OCI-LY1 (cell line): ENCODE measurements at regions not wholly inside any gene's neighbourhood (a gene's known extent, or its start where the extent isn't known, plus 50 kb on each side); places are given as distances from the start of the nearest gene placed in this dataset.

Experiments used
- H2AFZ ChIP-seq: fragments of 200-600 bp; sonication (generic), shearing (Covaris generic); 2 replicates; pipeline ENCODE4 v1.6.0; 2014; ENCODE audit warnings: antibody characterized with exemption, mild to moderate bottlenecking, low read length
- H3F3A ChIP-seq: fragments of 200-600 bp; sonication (generic), shearing (Covaris generic); 2 replicates; pipeline ENCODE4 v1.6.0; 2014; ENCODE audit warnings: mild to moderate bottlenecking, antibody characterized with exemption, low read length, moderate library complexity; ENCODE audit not compliant: insufficient read depth
- H3K27ac ChIP-seq: fragments of 200-600 bp; sonication (generic); 2 replicates; pipeline ENCODE4 v1.5.1; 2014; ENCODE audit warnings: low read length, mixed run types, mild to moderate bottlenecking, low read depth; ENCODE audit not compliant: poor library complexity, severe bottlenecking
- H3K27me3 ChIP-seq: fragments of 200-600 bp; sonication (generic); 2 replicates; pipeline ENCODE4 v1.6.0; 2014; ENCODE audit warnings: antibody characterized with exemption, mild to moderate bottlenecking, low read length, moderate library complexity; ENCODE audit not compliant: insufficient read depth
- H3K36me3 ChIP-seq: fragments of 200-600 bp; sonication (generic); 2 replicates; pipeline ENCODE4 v1.6.1; 2014; ENCODE audit warnings: mild to moderate bottlenecking, antibody characterized with exemption, low read length, moderate library complexity, mixed read lengths; ENCODE audit not compliant: insufficient read depth
- H3K4me1 ChIP-seq: fragments of 200-600 bp; sonication (generic); 2 replicates; pipeline ENCODE4 v1.5.1; 2014; ENCODE audit warnings: mild to moderate bottlenecking, low read length, moderate library complexity; ENCODE audit not compliant: insufficient read depth, severe bottlenecking
- H3K4me2 ChIP-seq: fragments of 200-600 bp; sonication (generic), shearing (Covaris generic); 2 replicates; pipeline ENCODE4 v1.6.1; 2014; ENCODE audit warnings: low read length
- H3K4me3 ChIP-seq: fragments of 200-600 bp; sonication (generic); 2 replicates; pipeline ENCODE4 v1.5.1; 2014; ENCODE audit warnings: low read length, low read depth, mild to moderate bottlenecking, mixed read lengths; ENCODE audit not compliant: poor library complexity, severe bottlenecking
- H3K79me2 ChIP-seq: fragments of 200-600 bp; shearing (Covaris generic); 2 replicates; pipeline ENCODE4 v1.6.1; 2016; ENCODE audit warnings: mixed run types, low read length, mixed read lengths; ENCODE audit not compliant: insufficient read depth
- H3K9ac ChIP-seq: fragments of 200-600 bp; sonication (generic), shearing (Covaris generic); 2 replicates; pipeline ENCODE4 v1.6.1; 2014; ENCODE audit warnings: mild to moderate bottlenecking, low read length, mixed read lengths
- H3K9me2 ChIP-seq: fragments of 200-600 bp; sonication (generic), shearing (Covaris generic); 2 replicates; pipeline ENCODE4 v1.6.1; 2014; ENCODE audit warnings: low read depth, mild to moderate bottlenecking, low read length, mixed read lengths
- H3K9me3 ChIP-seq: fragments of 200-600 bp; shearing (Covaris generic); 2 replicates; pipeline ENCODE4 v1.6.1; 2014; ENCODE audit warnings: low read length, mixed read lengths
- H4K20me1 ChIP-seq: fragments of 200-600 bp; sonication (generic), shearing (Covaris generic); 2 replicates; pipeline ENCODE4 v1.6.0; 2016; ENCODE audit warnings: mild to moderate bottlenecking, low read length; ENCODE audit not compliant: insufficient read depth
- CTCF ChIP-seq: fragments of 200-600 bp; sonication (generic), shearing (Covaris generic); IDR thresholded peaks from 2 replicates; pipeline ENCODE4 v1.5.1; 2017; ENCODE audit warnings: mild to moderate bottlenecking, antibody characterized with exemption, low read length, moderate library complexity, mixed read lengths
- EZH2 ChIP-seq: fragments of 200-600 bp; sonication (generic), shearing (Covaris generic); IDR thresholded peaks from 2 replicates; pipeline ENCODE4 v1.8.0; 2017; ENCODE audit warnings: borderline replicate concordance, mixed run types, mild to moderate bottlenecking, antibody characterized with exemption, low read length, moderate library complexity, mixed read lengths

- Histone ChIP-seq H3K9me2 (no peaks in the 10 kb centered on the region), H4K20me1 (no peaks in the 10 kb centered on the region), H3F3A (no peaks in the 10 kb centered on the region), H3K27ac (no peak overlapping the region), H3K79me2 (no peaks in the 10 kb centered on the region), H3K4me2 (no peak overlapping the region), H3K27me3 (no peaks in the 10 kb centered on the region), H3K4me3 (no peak overlapping the region), H3K9ac (no peak overlapping the region), H2AFZ (no peak overlapping the region), H3K4me1 (no peaks in the 10 kb centered on the region), H3K36me3 (no peaks in the 10 kb centered on the region), H3K9me3 (no peaks in the 10 kb centered on the region)
- peak; percentile 48 for TF ChIP-seq CTCF
- TF ChIP-seq EZH2, result no peak
Measured at GRCh38 chr5:67375606-67376005, 179.0 kb upstream of the CD180 start.

- Histone ChIP-seq H3K27ac (no peak overlapping the region), H3K4me1 (no peaks in the 10 kb centered on the region), H3K4me2 (no peak overlapping the region), H2AFZ (no peak overlapping the region), H4K20me1 (no peaks in the 10 kb centered on the region), H3K9me3 (no peaks in the 10 kb centered on the region), H3K36me3 (no peaks in the 10 kb centered on the region), H3K9me2 (no peaks in the 10 kb centered on the region), H3K79me2 (no peaks in the 10 kb centered on the region), H3F3A (no peaks in the 10 kb centered on the region), H3K9ac (no peak overlapping the region), H3K27me3 (no peaks in the 10 kb centered on the region), H3K4me3 (no peak overlapping the region)
- TF ChIP-seq CTCF, result no peak
- no peak for TF ChIP-seq EZH2
Measured at GRCh38 chr5:67374378-67374777, 177.8 kb upstream of the CD180 start.

GRCh38 chr5:67373518-67373917, 176.9 kb upstream of the CD180 start:
- no peaks in the 10 kb centered on the region for H3K4me1 ChIP-seq
- no peak overlapping the region for H3K9ac ChIP-seq
- H3K9me2 ChIP-seq, result no peaks in the 10 kb centered on the region
- TF ChIP-seq CTCF, result no peak
- no peak for TF ChIP-seq EZH2
- H3K79me2 ChIP-seq, result no peaks in the 10 kb centered on the region
- H3K36me3 ChIP-seq, result no peaks in the 10 kb centered on the region
- no peak overlapping the region for H3K4me3 ChIP-seq
- no peaks in the 10 kb centered on the region for H4K20me1 ChIP-seq
- no peaks in the 10 kb centered on the region for H3K27me3 ChIP-seq
- no peak overlapping the region for H3K27ac ChIP-seq
- no peaks in the 10 kb centered on the region for H3K9me3 ChIP-seq
- no peak overlapping the region for H3K4me2 ChIP-seq
- H3F3A ChIP-seq, result no peaks in the 10 kb centered on the region
- no peak overlapping the region for H2AFZ ChIP-seq
